Motor neuron (in vitro differentiated cells): ENCODE measurements at regions not wholly inside any gene's neighbourhood (a gene's known extent, or its start where the extent isn't known, plus 50 kb on each side); places are given as distances from the start of the nearest gene placed in this dataset.

Source experiments
- ATAC-seq, 8 experiments: fragments of 200-7000 bp; cut with Tn5 transposase; replicated peaks in 6 of 8; 2 replicates each; pipeline ENCODE4 v1.8.0; 2021; ENCODE audit warnings: mild to moderate bottlenecking in 8 of 8, moderate library complexity in 8 of 8
- H3K27ac ChIP-seq, 2 donors: fragments of 250-450 bp; sonication (Bioruptor Pico); 2 replicates each; pipeline ENCODE4 v1.9.0; 2021; ENCODE audit warnings: antibody characterized with exemption in 2 of 2, mild to moderate bottlenecking in 2 of 2, moderate library complexity in 1 of 2
- H3K4me1 ChIP-seq, 2 donors: fragments of 250-450 bp; sonication (Bioruptor Pico); replicated peaks in 1 of 2; 2 replicates each; pipeline ENCODE4 v1.6.1; 2021; ENCODE audit warnings: antibody characterized with exemption in 2 of 2, mild to moderate bottlenecking in 2 of 2, moderate library complexity in 1 of 2
- H3K4me3 ChIP-seq, 5 donors: fragments of 250-450 bp; sonication (Bioruptor Pico); 2 replicates each; pipeline ENCODE4 v1.9.0; 2021; ENCODE audit warnings: antibody characterized with exemption in 5 of 5, mild to moderate bottlenecking in 5 of 5, moderate library complexity in 4 of 5
- whole genome bisulfite sequencing, 10 experiments: fragments of 450-650 bp; shearing (Covaris generic); methylation state at CpG; one replicate each; pipeline ENCODE4 v1.0.0; 2022; 5-methylcytosine and 5-hydroxymethylcytosine counted together
- in situ Hi-C, 9 experiments: fragments of 400-800 bp; cut with MboI; loops; one replicate each; pipeline ENCODE4 v1.15.0; 2021; ENCODE audit warnings: low sequenced_read_pairs in 9 of 9, low pct_unique_long_range_greater_than_20kb in 2 of 9; ENCODE audit not compliant: unreplicated experiment in 9 of 9

- Histone ChIP-seq H3K4me3 (no peak overlapping the region), H3K27ac (no peak overlapping the region), H3K4me1 (no peaks in the 10 kb centered on the region)
- 20 to 100% (median 59%) methylated on average over 1 to 3 of the region's 4 CpGs; no CpG with 5 or more reads in 3 of the 10 experiments for WGBS, 10 experiments
- ATAC-seq, result no peak
- in situ Hi-C loops, result no loop called here
Observed at GRCh38 chr2:45224993-45225380, 215.7 kb upstream of the SIX2 start.

- no peak for ATAC-seq
- in situ Hi-C loops, result no loop called here
- H3K27ac ChIP-seq, result no peak overlapping the region
- H3K4me1 ChIP-seq, result no peaks in the 10 kb centered on the region
- WGBS, 10 experiments, result 33 to 74% (median 62%) methylated on average over 1 to 9 of the region's 13 CpGs; no CpG with 5 or more reads in 1 of the 10 experiments
- no peak overlapping the region for H3K4me3 ChIP-seq
Observed at GRCh38 chr2:45224321-45224992, 215.2 kb upstream of the SIX2 start.

GRCh38 chr2:45223531-45223930 lies 214.3 kb upstream of the SIX2 start:
- Histone ChIP-seq H3K4me3 (no peak overlapping the region), H3K27ac (no peak overlapping the region), H3K4me1 (no peaks in the 10 kb centered on the region)
- ATAC-seq, result no peak
- WGBS, 10 experiments, result 71 to 100% (median 88%) methylated on average over 1 to 4 of the region's 8 CpGs; no CpG with 5 or more reads in 4 of the 10 experiments
- in situ Hi-C loops, result no loop called here

GRCh38 chr2:45220227-45220626 lies 211.0 kb upstream of the SIX2 start:
- 0 to 70% (median 25%) methylated on average over 1 to 5 of the region's 8 CpGs; no CpG with 5 or more reads in 6 of the 10 experiments for WGBS, 10 experiments
- Histone ChIP-seq H3K27ac (no peak overlapping the region), H3K4me3 (no peak overlapping the region), H3K4me1 (no peaks in the 10 kb centered on the region)
- in situ Hi-C loops, result no loop called here
- peak in 3 of 8 experiments; percentile 43 to 71 (median 71) for ATAC-seq

- ATAC-seq, result no peak
Observed at GRCh38 chr2:45218931-45219339, 209.7 kb upstream of the SIX2 start.

GRCh38 chr2:45218297-45218696 lies 209.0 kb upstream of the SIX2 start:
- no peak overlapping the region for H3K27ac ChIP-seq
- ATAC-seq, result no peak
- H3K4me3 ChIP-seq, result no peak overlapping the region
- in situ Hi-C loops, result no loop called here
- WGBS, 10 experiments, result 60 to 100% (median 96%) methylated on average over 1 to 3 of the region's 3 CpGs; no CpG with 5 or more reads in 1 of the 10 experiments
- H3K4me1 ChIP-seq, result no peaks in the 10 kb centered on the region

More at GRCh38 chr2:45218931-45219339, 209.7 kb upstream of the SIX2 start:
- H3K4me1 ChIP-seq, result no peaks in the 10 kb centered on the region
- no peak overlapping the region for H3K27ac ChIP-seq
- in situ Hi-C loops, result no loop called here
- WGBS, 10 experiments, result 30 to 92% (median 60%) methylated on average over 1 to 2 of the region's 3 CpGs; no CpG with 5 or more reads in 7 of the 10 experiments
- no peak overlapping the region for H3K4me3 ChIP-seq

- Histone ChIP-seq H3K4me1 (no peaks in the 10 kb centered on the region), H3K4me3 (no peak overlapping the region), H3K27ac (no peak overlapping the region)
- no peak for ATAC-seq
- in situ Hi-C loops, result no loop called here
Observed at GRCh38 chr2:45216118-45216517, 206.9 kb upstream of the SIX2 start.

- no peak for ATAC-seq
- 59 to 100% (median 84%) methylated on average over 1 to 5 of the region's 5 CpGs; no CpG with 5 or more reads in 2 of the 10 experiments for WGBS, 10 experiments
- in situ Hi-C loops, result no loop called here
Observed at GRCh38 chr2:45214550-45214949, 205.3 kb upstream of the SIX2 start.

GRCh38 chr2:45212953-45213635 lies 203.8 kb upstream of the SIX2 start:
- in situ Hi-C loops, result no loop called here
- ATAC-seq, result no peak
- Histone ChIP-seq H3K4me1 (no peaks in the 10 kb centered on the region), H3K27ac (no peak overlapping the region), H3K4me3 (no peak overlapping the region)
- 30 to 95% (median 69%) methylated on average over 1 to 5 of the region's 5 CpGs; no CpG with 5 or more reads in 2 of the 10 experiments for WGBS, 10 experiments

More at GRCh38 chr2:45214550-45214949, 205.3 kb upstream of the SIX2 start:
- H3K4me1 ChIP-seq, result no peaks in the 10 kb centered on the region
- no peak overlapping the region for H3K4me3 ChIP-seq
- no peak overlapping the region for H3K27ac ChIP-seq

GRCh38 chr2:45211636-45212035 lies 202.4 kb upstream of the SIX2 start:
- in situ Hi-C loops, result no loop called here
- H3K27ac ChIP-seq, result no peak overlapping the region
- no peaks in the 10 kb centered on the region for H3K4me1 ChIP-seq
- WGBS, 10 experiments, result 50 to 100% (median 72%) methylated on average over 1 to 3 of the region's 3 CpGs; no CpG with 5 or more reads in 1 of the 10 experiments
- H3K4me3 ChIP-seq, result no peak overlapping the region
- no peak for ATAC-seq

GRCh38 chr2:45210462-45211195 lies 201.4 kb upstream of the SIX2 start:
- 42 to 100% (median 96%) methylated on average over 1 to 9 of the region's 9 CpGs for WGBS, 10 experiments
- in situ Hi-C loops, result no loop called here
- no peak overlapping the region for H3K4me3 ChIP-seq
- no peak overlapping the region for H3K27ac ChIP-seq
- peak in 2 of 8 experiments; percentile 26 to 64 for ATAC-seq
- no peaks in the 10 kb centered on the region for H3K4me1 ChIP-seq

- H3K27ac ChIP-seq, result no peak overlapping the region
- H3K4me1 ChIP-seq, result no peaks in the 10 kb centered on the region
- in situ Hi-C loops, result no loop called here
- ATAC-seq, result peak in 3 of 8 experiments; percentile 46 to 71 (median 55)
- H3K4me3 ChIP-seq, result no peak overlapping the region
- 25 to 100% (median 75%) methylated on average over 1 of the region's 1 CpG; no CpG with 5 or more reads in 3 of the 10 experiments for WGBS, 10 experiments
Observed at GRCh38 chr2:45209875-45210274, 200.6 kb upstream of the SIX2 start.

GRCh38 chr2:45209302-45209701 lies 200.1 kb upstream of the SIX2 start:
- no peak overlapping the region for H3K27ac ChIP-seq
- WGBS, 10 experiments, result 21 to 100% (median 77%) methylated on average over 1 to 5 of the region's 5 CpGs
- H3K4me1 ChIP-seq, result no peaks in the 10 kb centered on the region
- in situ Hi-C loops, result no loop called here
- ATAC-seq, result peak in 2 of 8 experiments; percentile 34 to 92
- no peak overlapping the region for H3K4me3 ChIP-seq
